KMS-11 (cell line): ENCODE measurements at regions not wholly inside any gene's neighbourhood (a gene's known extent, or its start where the extent isn't known, plus 50 kb on each side); places are given as distances from the start of the nearest gene placed in this dataset.

Source experiments
- H2AFZ ChIP-seq: fragments of 200-600 bp; sonication (generic); 2 replicates; pipeline ENCODE4 v1.6.1; 2016; ENCODE audit warnings: antibody characterized with exemption, mixed run types, low read depth
- H3K27ac ChIP-seq: fragments of 200-600 bp; sonication (generic); 2 replicates; pipeline ENCODE4 v1.6.1; 2016; ENCODE audit warnings: mild to moderate bottlenecking, mixed run types
- H3K27me3 ChIP-seq: fragments of 200-600 bp; sonication (generic); 2 replicates; pipeline ENCODE4 v1.6.1; 2017; ENCODE audit warnings: mild to moderate bottlenecking, low read depth, mixed run types, moderate library complexity; ENCODE audit not compliant: insufficient read depth
- H3K36me3 ChIP-seq: fragments of 200-600 bp; sonication (generic); 2 replicates; pipeline ENCODE4 v1.6.1; 2017; ENCODE audit warnings: mild to moderate bottlenecking, mixed run types; ENCODE audit not compliant: insufficient read depth
- H3K4me1 ChIP-seq: fragments of 200-600 bp; sonication (generic); 2 replicates; pipeline ENCODE4 v1.6.1; 2016; ENCODE audit warnings: mild to moderate bottlenecking, low read depth, mixed run types; ENCODE audit not compliant: poor library complexity, severe bottlenecking
- H3K4me2 ChIP-seq: fragments of 200-600 bp; sonication (generic); 2 replicates; pipeline ENCODE4 v1.7.0; 2016; ENCODE audit warnings: mild to moderate bottlenecking, mixed run types
- H3K4me3 ChIP-seq: fragments of 200-600 bp; sonication (generic); IDR thresholded peaks from 2 replicates; pipeline ENCODE4 v1.6.1; 2017; ENCODE audit warnings: low read depth, low read length, mixed read lengths; ENCODE audit not compliant: insufficient read depth
- H3K79me2 ChIP-seq: fragments of 200-600 bp; sonication (generic); 2 replicates; pipeline ENCODE4 v1.6.1; 2016; ENCODE audit warnings: low read depth, mixed run types; ENCODE audit not compliant: insufficient read depth
- H3K9ac ChIP-seq: fragments of 200-600 bp; sonication (generic); 2 replicates; pipeline ENCODE4 v1.6.1; 2016; ENCODE audit warnings: mild to moderate bottlenecking, mixed run types
- H4K20me1 ChIP-seq: fragments of 200-600 bp; sonication (generic); 2 replicates; pipeline ENCODE4 v1.6.1; 2016; ENCODE audit warnings: mild to moderate bottlenecking, mixed run types; ENCODE audit not compliant: insufficient read depth
- TF ChIP-seq, protein P1 (sequence below): fragments of 200-600 bp; sonication (generic); conservative IDR thresholded peaks from 2 replicates; pipeline ENCODE4 v1.6.1; 2017; ENCODE audit warnings: low read depth, mild to moderate bottlenecking, antibody characterized with exemption, low read length, moderate library complexity, mixed read lengths

DNA sequence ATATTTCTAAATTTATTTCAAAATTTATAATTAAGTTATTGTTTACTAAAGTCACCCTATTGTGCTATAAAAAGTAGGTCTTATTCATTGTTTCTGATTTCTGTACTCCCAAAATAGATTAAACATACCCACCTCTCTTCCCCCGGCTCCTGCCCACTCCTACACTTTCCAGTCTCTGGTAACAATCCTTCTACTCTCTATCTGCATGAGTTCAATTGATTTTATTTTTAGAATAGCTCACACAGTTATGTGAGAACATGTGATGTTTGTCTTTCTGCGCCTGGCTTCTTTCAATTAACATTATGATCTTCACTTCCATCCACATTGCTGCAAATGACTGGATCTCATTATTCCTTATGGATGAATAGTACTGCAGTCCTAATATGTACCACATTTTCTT, 269.3 kb downstream of the ACTRT1 start:
- Histone ChIP-seq H2AFZ (no peak overlapping the region), H3K4me1 (no peaks in the 10 kb centered on the region), H3K27me3 (no peaks in the 10 kb centered on the region), H3K79me2 (no peaks in the 10 kb centered on the region), H3K9ac (no peak overlapping the region), H3K27ac (no peak overlapping the region), H3K4me3 (no peak overlapping the region), H3K4me2 (no peak overlapping the region), H4K20me1 (no peaks in the 10 kb centered on the region), H3K36me3 (no peaks in the 10 kb centered on the region)
- TF ChIP-seq, protein P1, sequence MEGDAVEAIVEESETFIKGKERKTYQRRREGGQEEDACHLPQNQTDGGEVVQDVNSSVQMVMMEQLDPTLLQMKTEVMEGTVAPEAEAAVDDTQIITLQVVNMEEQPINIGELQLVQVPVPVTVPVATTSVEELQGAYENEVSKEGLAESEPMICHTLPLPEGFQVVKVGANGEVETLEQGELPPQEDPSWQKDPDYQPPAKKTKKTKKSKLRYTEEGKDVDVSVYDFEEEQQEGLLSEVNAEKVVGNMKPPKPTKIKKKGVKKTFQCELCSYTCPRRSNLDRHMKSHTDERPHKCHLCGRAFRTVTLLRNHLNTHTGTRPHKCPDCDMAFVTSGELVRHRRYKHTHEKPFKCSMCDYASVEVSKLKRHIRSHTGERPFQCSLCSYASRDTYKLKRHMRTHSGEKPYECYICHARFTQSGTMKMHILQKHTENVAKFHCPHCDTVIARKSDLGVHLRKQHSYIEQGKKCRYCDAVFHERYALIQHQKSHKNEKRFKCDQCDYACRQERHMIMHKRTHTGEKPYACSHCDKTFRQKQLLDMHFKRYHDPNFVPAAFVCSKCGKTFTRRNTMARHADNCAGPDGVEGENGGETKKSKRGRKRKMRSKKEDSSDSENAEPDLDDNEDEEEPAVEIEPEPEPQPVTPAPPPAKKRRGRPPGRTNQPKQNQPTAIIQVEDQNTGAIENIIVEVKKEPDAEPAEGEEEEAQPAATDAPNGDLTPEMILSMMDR: no peak

DNA sequence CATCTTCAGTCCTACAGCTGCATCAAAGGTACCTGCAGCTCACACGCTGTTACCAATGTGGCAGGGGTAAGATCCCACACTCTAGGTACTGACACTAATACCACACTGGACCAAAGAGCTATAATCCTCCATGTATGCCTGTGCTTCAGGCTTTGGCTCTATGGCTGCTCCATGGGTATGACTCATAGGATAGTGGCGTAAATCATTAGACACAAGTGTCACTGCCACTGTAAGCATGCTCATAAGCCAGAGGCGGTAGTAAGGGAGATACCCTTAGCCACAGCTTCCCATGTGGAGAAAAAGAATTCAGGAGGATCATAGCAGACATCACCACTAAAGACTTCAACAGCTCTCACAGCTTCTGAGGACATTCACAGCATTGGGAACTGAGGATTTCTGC, 287.5 kb downstream of the ACTRT1 start:
- no peaks in the 10 kb centered on the region for H3K27me3 ChIP-seq
- no peak overlapping the region for H3K4me3 ChIP-seq
- no peaks in the 10 kb centered on the region for H4K20me1 ChIP-seq
- no peaks in the 10 kb centered on the region for H3K4me1 ChIP-seq
- no peak overlapping the region for H3K9ac ChIP-seq
- TF ChIP-seq, protein P1: no peak
- H3K27ac ChIP-seq: no peak overlapping the region
- H3K36me3 ChIP-seq: no peaks in the 10 kb centered on the region
- no peak overlapping the region for H3K4me2 ChIP-seq
- no peaks in the 10 kb centered on the region for H3K79me2 ChIP-seq
- no peak overlapping the region for H2AFZ ChIP-seq

DNA sequence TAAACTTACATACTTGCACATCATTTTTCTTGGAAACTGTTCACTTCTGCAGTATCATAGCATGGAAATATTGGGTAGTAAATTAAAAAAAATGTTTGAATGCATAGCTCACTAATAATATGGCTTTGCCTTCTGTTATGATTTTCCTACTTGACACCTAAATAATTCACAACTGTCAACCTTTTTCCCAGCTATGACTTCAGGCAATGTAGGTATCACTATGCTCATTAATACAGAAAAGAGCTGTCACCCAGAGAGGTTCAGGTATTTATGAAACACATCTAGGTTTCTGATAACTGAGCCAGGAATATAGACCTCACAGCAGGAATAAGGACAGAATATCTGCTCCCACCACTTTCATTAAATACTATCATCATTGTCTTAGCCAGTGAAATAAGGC, 289.5 kb downstream of the ACTRT1 start:
- Histone ChIP-seq H3K4me2 (no peak overlapping the region), H2AFZ (no peak overlapping the region), H3K27ac (no peak overlapping the region), H4K20me1 (no peaks in the 10 kb centered on the region), H3K79me2 (no peaks in the 10 kb centered on the region), H3K36me3 (no peaks in the 10 kb centered on the region), H3K9ac (no peak overlapping the region), H3K4me3 (no peak overlapping the region), H3K27me3 (no peaks in the 10 kb centered on the region), H3K4me1 (no peaks in the 10 kb centered on the region)
- TF ChIP-seq, protein P1: no peak

DNA sequence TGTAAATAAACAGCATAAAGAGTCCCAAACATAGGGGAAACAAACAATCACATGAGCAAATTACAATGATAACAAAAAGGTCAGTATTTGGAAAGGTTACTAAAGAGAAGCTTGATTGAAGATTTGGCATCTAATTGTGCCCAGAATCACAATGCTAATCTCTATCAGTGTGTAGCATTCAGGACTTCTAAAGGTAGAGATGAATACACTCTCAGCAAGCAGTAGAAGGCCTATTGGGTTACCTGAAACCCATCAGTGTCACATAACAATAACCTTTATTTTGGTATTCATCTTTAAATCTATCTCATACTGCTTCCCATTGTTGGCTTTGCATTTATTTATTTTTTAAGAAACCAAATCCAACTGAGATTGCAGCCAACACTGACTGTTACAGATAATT, 319.5 kb downstream of the ACTRT1 start:
- Histone ChIP-seq H3K36me3 (no peaks in the 10 kb centered on the region), H4K20me1 (no peaks in the 10 kb centered on the region), H3K4me2 (no peak overlapping the region), H3K27ac (no peak overlapping the region), H3K79me2 (no peaks in the 10 kb centered on the region), H3K27me3 (no peaks in the 10 kb centered on the region), H3K9ac (no peak overlapping the region), H2AFZ (no peak overlapping the region), H3K4me1 (no peaks in the 10 kb centered on the region), H3K4me3 (no peak overlapping the region)
- TF ChIP-seq, protein P1: no peak
